Small intestine (tissue), 7 donors: ENCODE measurements at regions not wholly inside any gene's neighbourhood (a gene's known extent, or its start where the extent isn't known, plus 50 kb on each side); places are given as distances from the start of the nearest gene placed in this dataset.
A peak's percentile ranks its signal among the peaks of the same experiment; 100 is the strongest.

Source experiments
- DNase-seq, 2 donors: peaks; one replicate each; pipeline versions ENCODE4 v3.0.0 to v3.0.0-alpha.2; 2013
- FAIRE-seq: peaks from 2 replicates; lab custom pipeline; 2012; peaks lifted over from hg19 to GRCh38; lab: Jason Lieb, UNC
- H3K27ac ChIP-seq, 3 donors: one replicate each; pipeline ENCODE4 v1.5.1; 2013; ENCODE audit warnings: low read length in 2 of 3, mild to moderate bottlenecking in 2 of 3, control low read depth in 1 of 3, inconsistent platforms in 1 of 3, low read depth in 1 of 3, moderate library complexity in 1 of 3
- H3K27me3 ChIP-seq, 3 donors: one replicate each; pipeline ENCODE4 v1.6.1; 2013; ENCODE audit warnings: low read length in 3 of 3, inconsistent platforms in 1 of 3; ENCODE audit not compliant: control insufficient read depth in 3 of 3, insufficient read depth in 3 of 3
- H3K36me3 ChIP-seq, 3 donors: one replicate each; pipeline ENCODE4 v1.6.1; 2013; ENCODE audit warnings: low read length in 3 of 3, inconsistent platforms in 1 of 3, low read depth in 1 of 3, mild to moderate bottlenecking in 1 of 3, moderate library complexity in 1 of 3; ENCODE audit not compliant: control insufficient read depth in 3 of 3, insufficient read depth in 2 of 3
- H3K4me1 ChIP-seq, 3 donors: one replicate each; pipeline ENCODE4 v1.6.1; 2013; ENCODE audit warnings: low read length in 2 of 3, inconsistent platforms in 1 of 3, low read depth in 1 of 3, mild to moderate bottlenecking in 1 of 3, moderate library complexity in 1 of 3; ENCODE audit not compliant: control insufficient read depth in 3 of 3, insufficient read depth in 2 of 3
- H3K4me3 ChIP-seq, 3 donors: one replicate each; pipeline ENCODE4 v1.5.1; 2013; ENCODE audit warnings: low read length in 3 of 3, control low read depth in 1 of 3, inconsistent platforms in 1 of 3, low read depth in 1 of 3, mild to moderate bottlenecking in 1 of 3, moderate library complexity in 1 of 3
- H3K9me3 ChIP-seq, 2 donors: one replicate each; pipeline ENCODE4 v1.6.1; 2013; ENCODE audit warnings: low read depth in 1 of 2, low read length in 1 of 2; ENCODE audit not compliant: control insufficient read depth in 2 of 2, insufficient read depth in 1 of 2
- WGBS, 3 donors: extraction: QIAGEN DNeasy Blood & Tissue Kit; methylation state at CpG; one replicate each; pipeline ENCODE4 v1.1.7; 2013; 5-methylcytosine and 5-hydroxymethylcytosine counted together
- donor health status: healthy with polysubstance abuse.
- donor health status: control.
- donor health status: control.
- donor health status: Bipolar disorder and iron deficiency.
- donor health status: healthy.

DNA sequence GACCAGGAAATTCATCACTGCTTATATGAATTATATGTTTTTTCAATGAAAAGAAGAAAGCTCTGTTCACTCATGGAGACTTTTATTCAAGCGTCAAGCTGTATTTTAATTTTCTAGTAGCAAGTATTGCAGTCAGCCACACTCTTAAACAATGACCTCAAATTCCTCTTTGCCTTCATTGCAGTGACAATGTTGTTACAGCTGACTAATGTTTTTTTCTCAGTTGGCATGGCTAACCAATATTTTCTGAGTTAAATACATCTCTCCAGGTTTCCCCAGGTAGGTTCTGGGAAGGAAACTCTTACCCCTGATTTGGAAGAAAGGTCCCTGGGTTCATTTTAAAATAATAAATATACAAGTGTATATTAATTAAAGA, 241.5 kb downstream of the WDR11 start:
- peaks cover 0 to 36% (median 2%) of the 10 kb centered on the region in 3 donors for H3K4me1 ChIP-seq
- H3K4me3 ChIP-seq: no peak overlapping the region
- no peaks in the 10 kb centered on the region for H3K27me3 ChIP-seq
- H3K9me3 ChIP-seq: no peaks in the 10 kb centered on the region
- no peaks in the 10 kb centered on the region for H3K36me3 ChIP-seq
- H3K27ac ChIP-seq: no peak overlapping the region
- 85 to 94% (median 88%) methylated on average over 1 of the region's 1 CpG for WGBS, 3 donors
- no peak for FAIRE-seq
- no peak for DNase-seq

DNA sequence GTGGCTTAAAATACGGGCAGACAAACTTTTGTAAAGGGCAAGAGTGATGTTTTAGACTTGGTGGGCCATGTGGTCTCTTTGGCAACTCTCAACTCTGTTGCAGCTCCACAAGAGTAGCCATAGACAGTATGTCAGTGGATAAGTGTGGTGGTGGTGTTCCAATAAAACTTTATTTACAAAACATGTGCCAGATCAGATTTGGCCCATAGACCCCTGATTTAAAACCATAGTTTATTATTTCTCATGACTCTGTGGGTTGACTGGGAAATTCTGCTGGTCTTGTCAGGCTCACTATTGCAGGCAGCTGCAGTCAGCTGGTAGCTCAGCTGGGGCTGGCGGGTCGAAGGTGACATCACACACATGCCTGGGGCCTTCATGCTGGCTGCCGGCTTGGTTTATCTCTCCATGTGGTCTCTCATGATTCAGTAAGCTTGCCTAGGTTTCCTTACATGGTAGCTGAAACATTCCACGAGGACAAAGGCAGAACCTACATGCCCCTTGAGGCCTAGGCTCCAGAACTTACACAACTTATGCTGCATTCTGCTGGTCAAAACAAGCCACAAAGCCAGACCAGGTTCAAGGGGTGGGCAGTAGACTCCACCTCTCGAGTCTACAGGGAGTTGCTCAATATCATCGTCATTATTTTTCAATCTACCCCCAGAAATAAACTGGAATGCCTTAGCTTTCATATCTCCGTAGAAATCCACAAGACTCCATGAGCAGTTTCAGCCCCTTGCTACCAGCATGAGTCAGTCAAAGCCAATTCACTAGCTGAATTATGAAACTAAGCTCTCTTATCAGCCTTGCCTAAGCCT, 245.7 kb downstream of the WDR11 start:
- H3K9me3 ChIP-seq: no peaks in the 10 kb centered on the region
- DNase-seq (peak; percentile 37 to 85), FAIRE-seq (no peak)
- no peak overlapping the region for H3K4me3 ChIP-seq
- peak overlapping the region in 2 of 3 donors; percentile 8 to 94 for H3K27ac ChIP-seq
- 45 to 56% (median 46%) methylated on average over 8 of the region's 8 CpGs for WGBS, 3 donors
- peaks cover 0 to 48% (median 2%) of the 10 kb centered on the region in 3 donors for H3K4me1 ChIP-seq
- no peaks in the 10 kb centered on the region for H3K27me3 ChIP-seq
- H3K36me3 ChIP-seq: no peaks in the 10 kb centered on the region

DNA sequence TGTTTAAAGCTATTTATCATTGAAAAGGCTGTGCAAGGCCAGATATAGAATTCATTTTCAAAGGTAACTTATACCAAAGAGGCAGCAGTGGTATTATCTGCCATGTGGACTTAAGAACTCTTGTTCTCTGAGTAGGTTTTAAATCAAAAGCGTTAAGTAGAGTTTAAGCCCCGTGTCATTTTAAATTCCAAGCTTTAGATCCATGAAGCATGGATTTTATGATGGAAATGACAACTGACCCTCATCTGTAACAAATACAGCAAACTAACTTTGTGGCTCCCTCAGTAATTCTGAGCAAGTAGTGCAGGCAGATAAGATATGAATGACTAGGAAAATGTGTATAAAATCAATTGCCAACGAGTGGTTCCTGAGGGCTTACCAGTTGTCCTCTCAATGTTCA, 247.0 kb downstream of the WDR11 start:
- WGBS, 3 donors: 53 to 58% (median 56%) methylated on average over 3 of the region's 3 CpGs
- Histone ChIP-seq H3K9me3 (no peaks in the 10 kb centered on the region), H3K36me3 (no peaks in the 10 kb centered on the region), H3K4me1 (peaks cover 0 to 42% (median 2%) of the 10 kb centered on the region in 3 donors), H3K4me3 (no peak overlapping the region), H3K27ac (peak overlapping the region in 1 of 3 donors; percentile 94), H3K27me3 (no peaks in the 10 kb centered on the region)
- FAIRE-seq: no peak
- DNase-seq: no peak

DNA sequence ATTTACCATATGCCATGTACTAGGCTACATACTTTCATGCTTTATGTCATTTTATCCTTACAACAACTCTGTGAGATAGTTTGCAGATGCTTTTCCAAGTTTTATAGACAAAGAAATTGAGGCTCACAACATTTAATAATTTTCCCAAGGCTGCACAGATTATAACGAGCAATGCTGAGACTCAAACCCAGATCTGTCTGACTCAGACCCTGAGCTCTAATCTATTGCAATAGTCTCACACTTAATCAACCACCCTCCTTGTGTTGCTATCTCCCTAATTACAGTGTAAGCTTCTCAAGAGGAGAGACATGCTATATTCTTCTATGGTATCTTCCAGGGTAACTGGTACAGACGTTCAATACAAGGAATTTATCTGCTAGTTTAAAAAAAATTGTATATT, 247.6 kb downstream of the WDR11 start:
- DNase-seq (no peak), FAIRE-seq (no peak)
- Histone ChIP-seq H3K36me3 (no peaks in the 10 kb centered on the region), H3K4me3 (no peak overlapping the region), H3K9me3 (no peaks in the 10 kb centered on the region), H3K27ac (no peak overlapping the region), H3K4me1 (peaks cover 0 to 42% (median 2%) of the 10 kb centered on the region in 3 donors), H3K27me3 (no peaks in the 10 kb centered on the region)
- 70 to 80% (median 76%) methylated on average over 2 of the region's 2 CpGs for WGBS, 3 donors

DNA sequence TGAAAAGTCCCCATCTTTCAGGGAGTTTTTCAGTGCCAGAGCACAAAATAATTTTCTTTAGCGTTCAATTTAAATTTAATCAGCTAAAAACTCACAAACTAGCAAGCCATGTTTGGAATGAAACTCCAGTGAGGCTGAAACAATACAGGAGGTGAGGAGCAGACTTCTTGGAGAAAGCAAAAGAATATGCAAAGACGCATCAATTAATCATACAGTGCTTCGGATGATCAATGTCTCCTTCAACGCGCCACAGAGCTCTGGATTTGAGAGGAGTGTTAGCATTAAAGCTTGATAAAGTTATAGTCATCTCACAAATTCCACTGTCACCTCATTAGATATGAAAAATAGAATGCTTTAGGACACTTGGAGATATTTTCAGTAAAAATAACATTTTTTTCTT, 248.0 kb downstream of the WDR11 start:
- 84 to 93% (median 86%) methylated on average over 5 of the region's 5 CpGs for WGBS, 3 donors
- Histone ChIP-seq H3K27ac (no peak overlapping the region), H3K4me1 (peaks cover 0 to 42% (median 2%) of the 10 kb centered on the region in 3 donors), H3K9me3 (no peaks in the 10 kb centered on the region), H3K4me3 (no peak overlapping the region), H3K36me3 (no peaks in the 10 kb centered on the region), H3K27me3 (no peaks in the 10 kb centered on the region)
- no peak for FAIRE-seq
- DNase-seq: no peak

DNA sequence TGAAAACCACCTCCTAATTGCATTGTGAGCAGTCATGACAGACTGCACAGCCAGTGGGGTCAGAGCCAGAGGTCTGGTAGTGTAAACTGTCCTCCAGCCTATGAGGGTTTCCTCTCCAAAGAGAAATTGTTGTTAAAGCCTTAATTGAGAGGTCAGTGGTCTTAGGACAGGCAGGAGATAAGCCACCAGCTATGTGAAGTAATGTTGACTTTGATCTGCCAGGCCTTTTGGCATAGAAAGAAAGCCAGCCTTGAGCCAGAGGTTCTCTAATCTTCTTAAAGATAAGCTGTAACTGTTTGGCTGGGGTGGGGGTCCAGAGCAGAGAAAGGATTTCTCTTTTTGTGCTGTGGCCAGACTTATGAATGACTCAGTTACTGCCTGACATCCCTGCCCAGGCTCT, 248.4 kb downstream of the WDR11 start:
- FAIRE-seq (no peak), DNase-seq (no peak)
- H3K9me3 ChIP-seq: no peaks in the 10 kb centered on the region
- no peaks in the 10 kb centered on the region for H3K36me3 ChIP-seq
- peaks cover 0 to 41% (median 2%) of the 10 kb centered on the region in 3 donors for H3K4me1 ChIP-seq
- no peak overlapping the region for H3K27ac ChIP-seq
- H3K4me3 ChIP-seq: no peak overlapping the region
- no peaks in the 10 kb centered on the region for H3K27me3 ChIP-seq

DNA sequence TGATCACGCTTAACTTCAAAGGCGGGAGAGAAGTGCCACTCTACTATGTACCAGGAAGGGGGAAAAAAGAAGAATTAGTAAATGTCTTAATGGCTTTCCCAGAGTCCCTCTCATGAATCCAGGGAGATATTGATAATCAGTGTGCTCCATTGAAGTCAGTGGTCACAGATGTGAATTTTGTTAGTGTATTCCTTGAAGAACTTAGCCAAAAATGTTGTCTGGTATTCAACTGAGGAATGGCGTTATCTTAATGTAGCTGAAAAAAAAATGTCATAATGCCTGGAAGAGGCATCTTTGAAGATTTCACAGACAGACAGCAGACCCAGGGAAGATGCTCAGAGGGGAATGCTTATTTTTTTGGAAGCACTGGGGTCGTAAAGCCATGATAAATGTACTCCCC, 250.4 kb downstream of the WDR11 start:
- Histone ChIP-seq H3K27ac (no peak overlapping the region), H3K4me3 (no peak overlapping the region), H3K4me1 (peaks cover 0 to 32% (median 2%) of the 10 kb centered on the region in 3 donors), H3K36me3 (no peaks in the 10 kb centered on the region), H3K9me3 (no peaks in the 10 kb centered on the region), H3K27me3 (no peaks in the 10 kb centered on the region)
- 82 to 95% (median 89%) methylated on average over 4 of the region's 4 CpGs for WGBS, 3 donors
- DNase-seq: no peak
- no peak for FAIRE-seq

DNA sequence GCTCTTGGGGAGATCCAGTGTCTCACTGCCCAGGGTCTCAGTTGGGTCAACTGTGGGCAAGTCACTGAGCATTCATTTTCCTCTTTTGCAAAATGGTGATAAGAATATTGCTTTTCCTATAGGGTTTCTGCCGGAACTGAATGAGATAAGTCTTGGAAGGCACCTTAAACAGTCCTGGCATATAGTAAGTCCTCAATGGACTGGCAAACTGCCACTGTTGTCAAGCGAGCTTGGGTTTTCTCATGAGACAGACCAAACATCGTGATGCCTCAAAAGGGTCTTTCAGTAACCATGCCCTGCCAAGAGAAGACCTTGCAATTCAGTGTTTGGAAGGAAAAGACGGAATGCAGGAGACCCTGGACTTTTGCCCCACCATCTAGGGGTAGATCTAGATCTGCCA, 251.5 kb downstream of the WDR11 start:
- H3K9me3 ChIP-seq: peaks cover 0 to 3% of the 10 kb centered on the region in 2 donors
- peaks cover 0 to 27% (median 0%) of the 10 kb centered on the region in 3 donors for H3K4me1 ChIP-seq
- no peaks in the 10 kb centered on the region for H3K36me3 ChIP-seq
- FAIRE-seq: no peak
- H3K27ac ChIP-seq: no peak overlapping the region
- whole genome bisulfite sequencing, 3 donors: 70 to 76% (median 74%) methylated on average over 4 of the region's 4 CpGs
- no peak overlapping the region for H3K4me3 ChIP-seq
- no peak for DNase-seq
- no peaks in the 10 kb centered on the region for H3K27me3 ChIP-seq
